ENCODE measurements at regions not wholly inside any gene's neighbourhood (a gene's known extent, or its start where the extent isn't known, plus 50 kb on each side); places are given as distances from the start of the nearest gene placed in this dataset.

- TF ChIP-seq CTCF (IDR thresholded peaks at IDR 0.05; ENCODE audit: borderline replicate concordance, control extremely low read depth, extremely low read depth, insufficient read depth, missing control alignments): no peak
- in situ Hi-C loops (cut with MboI; ENCODE audit: low sequenced_read_pairs, unreplicated experiment): no loop called here
- DNase-seq (ENCODE audit: low spot score): no peak
Observed at GRCh38 chr6:140544431-140544830, 1170.0 kb upstream of the CITED2 start.

- DNase-seq (ENCODE audit: low spot score): no peak
- in situ Hi-C loops (cut with MboI; ENCODE audit: low sequenced_read_pairs, unreplicated experiment): no loop called here
Observed at GRCh38 chr6:140542863-140543262, 1168.4 kb upstream of the CITED2 start.

GRCh38 chr6:140541288-140541687, 1166.8 kb upstream of the CITED2 start:
- in situ Hi-C loops (cut with MboI; ENCODE audit: low sequenced_read_pairs, unreplicated experiment): no loop called here
- no peak for TF ChIP-seq CTCF (IDR thresholded peaks at IDR 0.05; ENCODE audit: borderline replicate concordance, control extremely low read depth, extremely low read depth, insufficient read depth, missing control alignments)
- DNase-seq (ENCODE audit: low spot score): no peak

More at GRCh38 chr6:140542863-140543262, 1168.4 kb upstream of the CITED2 start:
- no peak for TF ChIP-seq CTCF (IDR thresholded peaks at IDR 0.05; ENCODE audit: borderline replicate concordance, control extremely low read depth, extremely low read depth, insufficient read depth, missing control alignments)

GRCh38 chr6:140540743-140541142, 1166.3 kb upstream of the CITED2 start:
- TF ChIP-seq CTCF (IDR thresholded peaks at IDR 0.05; ENCODE audit: borderline replicate concordance, control extremely low read depth, extremely low read depth, insufficient read depth, missing control alignments): no peak
- no peak for DNase-seq (ENCODE audit: low spot score)
- in situ Hi-C loops (cut with MboI; ENCODE audit: low sequenced_read_pairs, unreplicated experiment): no loop called here

GRCh38 chr6:140538926-140539325, 1164.5 kb upstream of the CITED2 start:
- TF ChIP-seq CTCF (IDR thresholded peaks at IDR 0.05; ENCODE audit: borderline replicate concordance, control extremely low read depth, extremely low read depth, insufficient read depth, missing control alignments): no peak
- no peak for DNase-seq (ENCODE audit: low spot score)
- in situ Hi-C loops (cut with MboI; ENCODE audit: low sequenced_read_pairs, unreplicated experiment): no loop called here

GRCh38 chr6:140537834-140538705, 1163.6 kb upstream of the CITED2 start:
- no peak for DNase-seq (ENCODE audit: low spot score)
- TF ChIP-seq CTCF (IDR thresholded peaks at IDR 0.05; ENCODE audit: borderline replicate concordance, control extremely low read depth, extremely low read depth, insufficient read depth, missing control alignments): no peak
- in situ Hi-C loops (cut with MboI; ENCODE audit: low sequenced_read_pairs, unreplicated experiment): no loop called here
